GM21786 (cell line): ENCODE measurements at regions not wholly inside any gene's neighbourhood (a gene's known extent, or its start where the extent isn't known, plus 50 kb on each side); places are given as distances from the start of the nearest gene placed in this dataset.
"Not testable (repeated sequence)": the region's sequence is repeated elsewhere in the genome, so short reads cannot be mapped to it uniquely, and the experiment has no call there.

Source experiments
- ATAC-seq: cut with Tn5 transposase; IDR thresholded peaks from one replicate; pipeline ENCODE4 v1.9.1; 2021; ENCODE audit not compliant: unreplicated experiment

GRCh38 chr3:35042210-35042991, 596.9 kb upstream of the ARPP21 start:
- no peak for ATAC-seq

- no peak for ATAC-seq
Measured at GRCh38 chr3:35043040-35043439, 596.3 kb upstream of the ARPP21 start.

GRCh38 chr3:35044190-35044589, 595.1 kb upstream of the ARPP21 start:
- ATAC-seq: no peak

- no peak for ATAC-seq
Measured at GRCh38 chr3:35045118-35045517, 594.2 kb upstream of the ARPP21 start.

- no peak for ATAC-seq
Measured at GRCh38 chr3:35064761-35065160, 574.6 kb upstream of the ARPP21 start.

GRCh38 chr3:35065891-35066290, 573.4 kb upstream of the ARPP21 start:
- no peak for ATAC-seq

- no peak for ATAC-seq
Measured at GRCh38 chr3:35067750-35068149, 571.6 kb upstream of the ARPP21 start.

GRCh38 chr3:35070088-35070487, 569.2 kb upstream of the ARPP21 start:
- no peak for ATAC-seq

- ATAC-seq: no peak
Measured at GRCh38 chr3:35071772-35072171, 567.6 kb upstream of the ARPP21 start.

GRCh38 chr3:35078780-35079179, 560.5 kb upstream of the ARPP21 start:
- no peak for ATAC-seq

GRCh38 chr3:35079403-35079802, 559.9 kb upstream of the ARPP21 start:
- no peak for ATAC-seq

- ATAC-seq: no peak
Measured at GRCh38 chr3:35081899-35082298, 557.4 kb upstream of the ARPP21 start.

- ATAC-seq: no peak
Measured at GRCh38 chr3:35088943-35089342, 550.4 kb upstream of the ARPP21 start.

GRCh38 chr3:35114686-35115085, 524.6 kb upstream of the ARPP21 start:
- no peak for ATAC-seq

- no peak for ATAC-seq
Measured at GRCh38 chr3:35120026-35120425, 519.3 kb upstream of the ARPP21 start.

- no peak for ATAC-seq
Measured at GRCh38 chr3:35137612-35138011, 501.7 kb upstream of the ARPP21 start.

- no peak for ATAC-seq
Measured at GRCh38 chr3:35141406-35141805, 497.9 kb upstream of the ARPP21 start.

- no peak for ATAC-seq
Measured at GRCh38 chr3:35144011-35144410, 495.3 kb upstream of the ARPP21 start.

GRCh38 chr3:35146256-35147035, 492.9 kb upstream of the ARPP21 start:
- not testable (repeated sequence) for ATAC-seq

GRCh38 chr3:35183927-35184675, 455.2 kb upstream of the ARPP21 start:
- ATAC-seq: no peak

GRCh38 chr3:35184775-35185174, 454.6 kb upstream of the ARPP21 start:
- no peak for ATAC-seq

- ATAC-seq: no peak
Measured at GRCh38 chr3:35187908-35188307, 451.4 kb upstream of the ARPP21 start.
